Progenitor cell of endocrine pancreas (in vitro differentiated cells): ENCODE measurements at regions not wholly inside any gene's neighbourhood (a gene's known extent, or its start where the extent isn't known, plus 50 kb on each side); places are given as distances from the start of the nearest gene placed in this dataset.
"Not testable (repeated sequence)": the region's sequence is repeated elsewhere in the genome, so short reads cannot be mapped to it uniquely, and the experiment has no call there.

ENCODE experiments used
- DNase-seq: peaks from one replicate; pipeline ENCODE4 v3.0.0; 2021; ENCODE audit warnings: low spot score; ENCODE audit not compliant: unreplicated experiment
- H3K27ac Mint-ChIP-seq: 2 replicates; pipeline ENCODE4 v1.8.0; 2021; ENCODE audit warnings: mild to moderate bottlenecking, moderate library complexity, mixed read lengths
- H3K27me3 Mint-ChIP-seq: 2 replicates; pipeline ENCODE4 v1.8.0; 2021; ENCODE audit warnings: mixed read lengths
- H3K36me3 Mint-ChIP-seq: 2 replicates; pipeline ENCODE4 v1.8.0; 2022; ENCODE audit warnings: mixed read lengths; ENCODE audit not compliant: insufficient read depth
- H3K4me1 Mint-ChIP-seq: 2 replicates; pipeline ENCODE4 v1.8.0; 2021; ENCODE audit warnings: low read depth, mixed read lengths
- H3K4me3 Mint-ChIP-seq: 2 replicates; pipeline ENCODE4 v1.8.0; 2021; ENCODE audit warnings: low read depth, mild to moderate bottlenecking, moderate library complexity, mixed read lengths
- H3K9me3 Mint-ChIP-seq: 2 replicates; pipeline ENCODE4 v1.8.0; 2021; ENCODE audit warnings: low read depth, mixed read lengths
- TF ChIP-seq, protein P1 (sequence below): fragments of 200-600 bp; sonication (generic); IDR thresholded peaks from one replicate; pipeline ENCODE4 v1.5.0; 2021; ENCODE audit warnings: antibody characterized with exemption, mild to moderate bottlenecking; ENCODE audit not compliant: unreplicated experiment

DNA sequence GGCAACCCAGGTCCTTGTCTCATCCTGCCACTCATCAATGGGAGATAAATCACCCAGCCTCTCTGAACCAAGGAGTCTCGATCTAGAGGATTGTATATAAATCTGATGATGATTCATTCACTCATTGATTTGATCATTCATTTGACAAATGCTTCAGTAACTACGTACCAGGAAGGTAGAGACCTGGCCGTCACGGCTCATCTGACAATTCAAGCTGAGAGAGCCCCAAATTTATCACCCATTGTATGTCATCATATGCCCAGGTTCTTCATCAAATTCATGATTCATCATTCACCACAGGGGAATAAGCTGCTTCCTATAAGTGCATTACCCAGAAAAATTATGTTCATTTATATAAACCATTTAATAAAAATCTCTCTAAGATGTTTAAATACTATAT lies 116.9 kb downstream of the FAM161A start:
- Mint-ChIP-seq H3K4me3 (no peak overlapping the region), H3K9me3 (no peaks in the 10 kb centered on the region), H3K4me1 (no peaks in the 10 kb centered on the region), H3K36me3 (no peaks in the 10 kb centered on the region), H3K27me3 (no peaks in the 10 kb centered on the region), H3K27ac (no peak overlapping the region)
- DNase-seq: no peak
- TF ChIP-seq, protein P1, sequence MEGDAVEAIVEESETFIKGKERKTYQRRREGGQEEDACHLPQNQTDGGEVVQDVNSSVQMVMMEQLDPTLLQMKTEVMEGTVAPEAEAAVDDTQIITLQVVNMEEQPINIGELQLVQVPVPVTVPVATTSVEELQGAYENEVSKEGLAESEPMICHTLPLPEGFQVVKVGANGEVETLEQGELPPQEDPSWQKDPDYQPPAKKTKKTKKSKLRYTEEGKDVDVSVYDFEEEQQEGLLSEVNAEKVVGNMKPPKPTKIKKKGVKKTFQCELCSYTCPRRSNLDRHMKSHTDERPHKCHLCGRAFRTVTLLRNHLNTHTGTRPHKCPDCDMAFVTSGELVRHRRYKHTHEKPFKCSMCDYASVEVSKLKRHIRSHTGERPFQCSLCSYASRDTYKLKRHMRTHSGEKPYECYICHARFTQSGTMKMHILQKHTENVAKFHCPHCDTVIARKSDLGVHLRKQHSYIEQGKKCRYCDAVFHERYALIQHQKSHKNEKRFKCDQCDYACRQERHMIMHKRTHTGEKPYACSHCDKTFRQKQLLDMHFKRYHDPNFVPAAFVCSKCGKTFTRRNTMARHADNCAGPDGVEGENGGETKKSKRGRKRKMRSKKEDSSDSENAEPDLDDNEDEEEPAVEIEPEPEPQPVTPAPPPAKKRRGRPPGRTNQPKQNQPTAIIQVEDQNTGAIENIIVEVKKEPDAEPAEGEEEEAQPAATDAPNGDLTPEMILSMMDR: no peak

DNA sequence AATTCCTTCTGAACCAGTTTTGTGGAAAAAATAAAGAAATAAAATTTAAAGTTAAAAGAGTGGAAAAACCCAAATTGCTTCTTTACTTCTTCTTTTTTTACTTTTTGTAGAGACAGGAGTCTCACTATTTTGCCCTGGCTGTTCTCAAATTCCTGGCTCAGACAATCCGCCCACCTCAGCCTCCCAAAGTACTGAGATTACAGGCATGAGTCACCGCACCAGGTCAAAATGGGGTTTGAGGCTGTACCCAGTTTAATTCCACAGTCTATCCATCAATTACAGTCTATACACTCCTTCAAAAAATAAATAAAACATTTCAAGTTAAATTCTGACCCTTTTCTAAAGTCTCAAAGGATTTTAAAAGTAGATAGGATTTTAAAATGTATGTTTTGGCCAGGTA lies 120.3 kb downstream of the FAM161A start:
- H3K4me3 Mint-ChIP-seq: no peak overlapping the region
- H3K27ac Mint-ChIP-seq: no peak overlapping the region
- no peak for DNase-seq
- peaks cover 2% of the 10 kb centered on the region for H3K9me3 Mint-ChIP-seq
- no peaks in the 10 kb centered on the region for H3K27me3 Mint-ChIP-seq
- TF ChIP-seq, protein P1: no peak
- no peaks in the 10 kb centered on the region for H3K36me3 Mint-ChIP-seq
- no peaks in the 10 kb centered on the region for H3K4me1 Mint-ChIP-seq

DNA sequence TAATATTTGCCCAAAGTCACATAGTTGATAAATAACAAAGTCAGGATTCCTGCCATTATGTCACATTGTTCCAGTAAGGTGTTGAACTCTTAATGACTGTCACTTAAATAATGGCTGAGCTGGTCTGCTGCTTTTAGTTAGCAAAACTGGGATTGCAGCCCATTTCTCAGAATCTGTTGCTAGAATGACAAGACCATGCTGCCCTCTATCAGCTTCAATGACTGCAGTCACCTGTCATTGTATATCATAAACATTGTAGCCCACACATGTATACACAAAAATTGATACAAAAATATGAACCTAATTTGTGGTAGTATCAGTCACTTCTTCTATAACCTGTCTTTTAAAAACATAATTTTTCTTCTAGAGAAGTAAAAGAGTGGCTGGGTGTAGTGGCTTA lies 121.1 kb downstream of the FAM161A start:
- TF ChIP-seq, protein P1: no peak
- DNase-seq: no peak
- Mint-ChIP-seq H3K4me1 (no peaks in the 10 kb centered on the region), H3K27me3 (no peaks in the 10 kb centered on the region), H3K9me3 (peaks cover 3% of the 10 kb centered on the region), H3K27ac (no peak overlapping the region), H3K4me3 (no peak overlapping the region), H3K36me3 (no peaks in the 10 kb centered on the region)

DNA sequence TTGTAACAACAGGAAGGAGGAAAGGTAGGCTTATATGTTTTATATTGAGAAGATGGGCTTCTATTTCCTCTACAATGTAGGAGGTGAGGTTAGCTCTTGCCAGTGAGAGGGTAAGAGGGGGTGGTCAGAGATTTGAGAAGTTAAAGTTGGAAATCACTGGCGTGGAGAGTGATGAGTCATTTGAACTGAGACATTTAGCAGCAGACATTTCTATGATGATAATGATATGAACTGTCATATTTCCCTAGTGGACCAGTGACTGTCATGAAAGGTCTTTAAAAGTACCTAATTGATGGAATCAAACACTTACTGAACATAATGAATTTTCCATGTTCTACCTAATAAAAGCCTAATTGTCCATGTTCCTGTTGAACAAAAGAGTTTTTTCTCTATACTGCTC lies 126.1 kb downstream of the FAM161A start:
- Mint-ChIP-seq H3K9me3 (peaks cover 13% of the 10 kb centered on the region), H3K27me3 (no peaks in the 10 kb centered on the region), H3K36me3 (no peaks in the 10 kb centered on the region), H3K27ac (no peak overlapping the region), H3K4me1 (no peaks in the 10 kb centered on the region), H3K4me3 (no peak overlapping the region)
- TF ChIP-seq, protein P1: no peak
- DNase-seq: no peak

DNA sequence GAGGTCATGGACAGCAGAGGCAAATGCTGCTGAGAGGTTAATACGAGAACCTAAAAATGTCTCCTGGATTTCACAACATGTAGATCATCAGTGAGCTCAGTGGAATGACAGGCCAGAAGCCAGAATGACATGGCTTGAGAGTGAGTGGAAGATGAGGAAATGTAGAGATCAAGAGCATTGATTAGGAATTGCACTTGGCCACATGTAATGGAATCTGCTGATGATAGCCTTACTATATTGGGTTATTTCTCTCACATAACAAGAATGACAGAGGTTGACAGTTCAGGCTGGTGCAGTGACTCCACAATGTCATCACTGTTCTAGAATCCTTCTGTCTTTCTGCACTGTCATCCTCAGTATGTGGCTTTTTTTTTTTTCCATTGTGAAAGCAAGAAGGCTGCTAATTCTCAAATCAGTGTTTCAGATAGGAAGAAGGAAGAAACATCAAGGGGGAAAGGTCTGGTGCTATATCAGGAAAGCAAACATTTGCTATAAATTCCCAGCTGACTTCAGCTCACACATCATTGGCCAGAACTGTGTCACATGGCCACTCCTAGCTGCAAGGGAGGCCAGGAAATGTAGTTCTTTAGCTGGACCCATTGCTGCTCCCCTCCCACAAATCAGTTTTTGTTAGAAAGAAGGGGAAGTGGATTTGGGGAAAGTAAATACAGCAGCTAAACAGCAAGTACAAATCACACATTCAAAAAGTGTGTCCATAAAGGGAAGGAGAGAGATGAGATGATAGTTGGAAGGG lies 127.2 kb downstream of the FAM161A start:
- TF ChIP-seq, protein P1: no peak
- Mint-ChIP-seq H3K4me1 (no peaks in the 10 kb centered on the region), H3K27ac (no peak overlapping the region), H3K36me3 (no peaks in the 10 kb centered on the region), H3K27me3 (no peaks in the 10 kb centered on the region), H3K4me3 (no peak overlapping the region), H3K9me3 (peaks cover 13% of the 10 kb centered on the region)
- DNase-seq: no peak

DNA sequence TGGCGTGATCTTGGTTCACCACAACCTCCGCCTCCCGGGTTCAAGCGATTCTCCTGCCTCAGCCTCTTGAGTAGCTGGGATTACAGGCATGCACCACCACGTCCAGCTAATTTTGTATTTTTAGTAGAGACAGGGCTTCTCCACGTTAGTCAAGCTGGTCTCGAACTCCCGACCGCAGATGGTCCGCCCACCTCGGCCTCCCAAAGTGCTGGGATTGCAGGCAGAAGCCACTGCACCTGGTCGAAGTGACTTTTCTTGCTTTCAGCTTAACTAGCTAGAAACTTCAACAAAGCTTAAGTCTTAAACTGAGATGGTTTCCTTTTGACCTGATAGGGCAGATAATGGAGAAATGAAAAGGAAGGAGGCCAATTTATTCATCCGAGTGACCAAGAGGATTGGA lies 130.5 kb downstream of the FAM161A start:
- not testable (repeated sequence) for H3K36me3 Mint-ChIP-seq, H3K27ac Mint-ChIP-seq, H3K4me3 Mint-ChIP-seq, DNase-seq, H3K4me1 Mint-ChIP-seq, H3K27me3 Mint-ChIP-seq
- peaks cover 10% of the 10 kb centered on the region for H3K9me3 Mint-ChIP-seq
